Uterus (tissue), 2 donors: ENCODE measurements at regions not wholly inside any gene's neighbourhood (a gene's known extent, or its start where the extent isn't known, plus 50 kb on each side); places are given as distances from the start of the nearest gene placed in this dataset.
"Not testable (repeated sequence)": the region's sequence is repeated elsewhere in the genome, so short reads cannot be mapped to it uniquely, and the experiment has no call there.

Experiments used
- POLR2A ChIP-seq, 2 donors: fragments of 450-650 bp; IDR thresholded peaks; one replicate each; pipeline ENCODE4 v1.6.1; 2016; ENCODE audit warnings: antibody characterized with exemption in 2 of 2, mild to moderate bottlenecking in 1 of 2, moderate library complexity in 1 of 2
- TF ChIP-seq, protein P1 (sequence below), 4 experiments: fragments of 200-600 bp in 2 of 4; fragments of 450-650 bp in 2 of 4; sonication (generic) in 2 of 4; IDR thresholded peaks; one replicate each; pipeline ENCODE4 v1.5.1; 2016 to 2019; ENCODE audit warnings: antibody characterized with exemption in 4 of 4, mild to moderate bottlenecking in 2 of 4, moderate library complexity in 1 of 4

GRCh38 chr5:62776592-62776991, 198.0 kb downstream of the LRRC70 start:
- TF ChIP-seq, protein P1, sequence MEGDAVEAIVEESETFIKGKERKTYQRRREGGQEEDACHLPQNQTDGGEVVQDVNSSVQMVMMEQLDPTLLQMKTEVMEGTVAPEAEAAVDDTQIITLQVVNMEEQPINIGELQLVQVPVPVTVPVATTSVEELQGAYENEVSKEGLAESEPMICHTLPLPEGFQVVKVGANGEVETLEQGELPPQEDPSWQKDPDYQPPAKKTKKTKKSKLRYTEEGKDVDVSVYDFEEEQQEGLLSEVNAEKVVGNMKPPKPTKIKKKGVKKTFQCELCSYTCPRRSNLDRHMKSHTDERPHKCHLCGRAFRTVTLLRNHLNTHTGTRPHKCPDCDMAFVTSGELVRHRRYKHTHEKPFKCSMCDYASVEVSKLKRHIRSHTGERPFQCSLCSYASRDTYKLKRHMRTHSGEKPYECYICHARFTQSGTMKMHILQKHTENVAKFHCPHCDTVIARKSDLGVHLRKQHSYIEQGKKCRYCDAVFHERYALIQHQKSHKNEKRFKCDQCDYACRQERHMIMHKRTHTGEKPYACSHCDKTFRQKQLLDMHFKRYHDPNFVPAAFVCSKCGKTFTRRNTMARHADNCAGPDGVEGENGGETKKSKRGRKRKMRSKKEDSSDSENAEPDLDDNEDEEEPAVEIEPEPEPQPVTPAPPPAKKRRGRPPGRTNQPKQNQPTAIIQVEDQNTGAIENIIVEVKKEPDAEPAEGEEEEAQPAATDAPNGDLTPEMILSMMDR (IDR thresholded peaks at IDR 0.05): not testable (repeated sequence)
- not testable (repeated sequence) for TF ChIP-seq POLR2A (IDR thresholded peaks at IDR 0.05)
